ENCODE measurements at regions not wholly inside any gene's neighbourhood (a gene's known extent, or its start where the extent isn't known, plus 50 kb on each side); places are given as distances from the start of the nearest gene placed in this dataset.

DNA sequence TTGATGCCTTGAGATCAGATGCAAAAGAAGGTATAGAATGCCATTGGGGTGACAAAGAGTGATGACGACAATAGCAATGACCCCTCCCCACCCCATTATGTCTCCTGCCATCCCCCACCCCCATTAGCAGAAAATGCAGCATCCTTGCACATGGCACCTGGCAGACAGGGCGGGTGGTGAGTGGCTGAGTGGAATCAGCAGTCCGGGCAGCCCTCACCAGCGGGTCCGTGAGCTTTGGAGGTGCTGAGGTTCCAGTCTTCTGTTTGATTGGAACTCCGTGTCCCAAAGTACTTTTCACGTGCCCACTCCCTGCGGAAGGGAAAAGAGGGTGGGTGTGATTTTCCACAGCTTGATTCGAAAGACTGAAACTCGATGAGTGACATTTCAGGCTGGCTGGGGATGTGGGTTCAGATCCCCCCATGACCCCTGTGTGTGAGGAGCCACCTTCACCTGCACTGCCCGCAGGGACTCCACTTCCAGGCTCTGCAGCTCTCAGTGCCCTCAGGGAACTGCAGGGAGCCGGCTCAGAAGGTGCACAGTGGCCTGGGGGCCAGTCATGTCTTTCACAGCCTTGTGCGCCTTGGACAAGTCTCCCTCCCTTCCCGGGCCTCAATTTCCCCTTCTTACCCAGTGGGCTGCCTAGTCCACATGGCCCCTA is 130.9 kb downstream of the GLI2 start:
- Histone ChIP-seq H3K36me3 (no peaks in the 10 kb centered on the region), H3K9me3 (no peaks in the 10 kb centered on the region), H3K4me3 (peak overlapping the region; percentile 37 to 52), H3K27ac (peak overlapping the region; percentile 75 to 92), H3K27me3 (no peaks in the 10 kb centered on the region), H3K4me1 (no peaks in the 10 kb centered on the region)
- TF ChIP-seq CTCF (IDR thresholded peaks at IDR 0.05) (no peak), POLR2A (IDR thresholded peaks at IDR 0.05) (no peak)
- DNase-seq = no peak
- intact Hi-C loops (cut with DNase I; ENCODE audit: low total_unique reads) = no loop called here

DNA sequence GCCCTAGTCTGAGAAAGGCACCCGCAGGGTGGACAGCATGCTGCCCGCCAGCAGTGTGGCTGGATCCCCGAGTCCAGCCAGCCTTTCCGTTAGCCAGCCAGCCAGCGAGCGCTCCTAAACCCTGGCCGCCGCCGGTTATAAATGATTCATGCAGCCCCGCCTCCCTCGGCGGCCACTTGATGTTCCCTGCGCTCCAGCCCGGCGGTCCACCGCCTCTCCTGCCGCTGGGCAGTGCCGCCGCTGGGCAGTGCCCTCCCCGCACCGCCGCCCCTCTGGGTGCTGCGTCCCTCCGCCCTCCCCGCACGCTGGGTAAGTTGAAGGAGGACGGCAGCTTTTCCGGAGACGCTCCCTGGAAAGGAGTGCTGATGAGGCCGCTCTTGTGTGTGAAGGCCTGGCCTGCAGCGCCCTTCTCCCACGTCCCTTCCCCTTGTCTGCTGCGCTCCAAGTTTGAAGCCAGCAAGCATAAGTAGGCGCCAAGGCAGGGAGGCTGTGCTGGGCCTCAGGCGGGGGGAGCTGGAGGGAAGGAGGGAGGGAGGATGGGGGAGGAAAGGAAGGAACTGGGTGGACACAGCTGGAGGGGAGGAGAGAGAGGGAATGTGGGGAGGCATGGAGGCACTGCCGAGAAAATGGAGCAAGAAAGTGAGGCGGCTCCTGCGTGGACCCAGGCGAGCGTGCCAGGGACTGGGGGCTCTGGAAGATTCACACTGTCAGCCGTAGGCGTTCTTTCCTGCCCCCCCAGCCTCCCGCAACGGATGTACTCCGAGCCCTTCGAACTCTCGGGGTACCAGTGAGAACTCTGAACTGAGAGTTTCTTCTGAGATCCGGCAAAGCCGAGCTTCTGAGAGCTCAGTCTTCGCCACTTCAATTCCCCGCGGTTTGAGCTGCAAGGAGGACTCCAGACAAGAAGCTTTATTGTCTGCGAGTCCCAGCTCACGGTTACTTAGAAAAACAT is 131.9 kb downstream of the GLI2 start:
- no peaks in the 10 kb centered on the region for H3K4me1 ChIP-seq
- no peaks in the 10 kb centered on the region for H3K9me3 ChIP-seq
- peak overlapping the region; percentile 75 to 92 for H3K27ac ChIP-seq
- TF ChIP-seq POLR2A (IDR thresholded peaks at IDR 0.05) = peak in 1 of 2 donors; percentile 46
- peak in 2 of 4 experiments; percentile 4 to 21 for TF ChIP-seq CTCF (IDR thresholded peaks at IDR 0.05)
- intact Hi-C loops (cut with DNase I; ENCODE audit: low total_unique reads) = no loop called here
- H3K36me3 ChIP-seq = no peaks in the 10 kb centered on the region
- no peaks in the 10 kb centered on the region for H3K27me3 ChIP-seq
- peak; percentile 83 to 85 for DNase-seq
- H3K4me3 ChIP-seq = peak overlapping the region; percentile 37 to 52

DNA sequence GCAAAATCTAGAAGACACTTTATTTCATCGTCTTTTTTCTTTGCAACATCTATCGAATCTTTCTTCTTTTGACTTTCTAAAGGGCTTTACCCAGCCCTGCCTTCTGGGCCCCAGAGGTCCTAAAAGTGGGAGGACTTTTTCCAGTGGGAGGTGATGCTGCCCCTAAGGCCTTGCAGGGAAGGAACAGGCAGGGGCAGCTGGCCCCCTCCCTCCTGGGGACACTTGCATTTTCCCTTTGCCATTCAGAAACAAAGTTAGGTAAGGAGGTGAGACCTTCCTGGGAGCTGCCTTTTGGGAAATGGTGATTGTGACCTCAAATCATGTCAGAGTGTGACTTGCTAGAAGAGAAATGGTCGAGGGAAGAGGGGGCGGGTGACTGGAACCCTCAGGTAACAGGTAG is 132.7 kb downstream of the GLI2 start:
- TF ChIP-seq POLR2A (IDR thresholded peaks at IDR 0.05) (no peak), CTCF (IDR thresholded peaks at IDR 0.05) (no peak)
- Histone ChIP-seq H3K27me3 (no peaks in the 10 kb centered on the region), H3K36me3 (no peaks in the 10 kb centered on the region), H3K27ac (peak overlapping the region; percentile 75 to 92), H3K9me3 (no peaks in the 10 kb centered on the region), H3K4me1 (no peaks in the 10 kb centered on the region), H3K4me3 (peak overlapping the region in 1 of 2 donors; percentile 52)
- intact Hi-C loops (cut with DNase I; ENCODE audit: low total_unique reads) = no loop called here
- no peak for DNase-seq

DNA sequence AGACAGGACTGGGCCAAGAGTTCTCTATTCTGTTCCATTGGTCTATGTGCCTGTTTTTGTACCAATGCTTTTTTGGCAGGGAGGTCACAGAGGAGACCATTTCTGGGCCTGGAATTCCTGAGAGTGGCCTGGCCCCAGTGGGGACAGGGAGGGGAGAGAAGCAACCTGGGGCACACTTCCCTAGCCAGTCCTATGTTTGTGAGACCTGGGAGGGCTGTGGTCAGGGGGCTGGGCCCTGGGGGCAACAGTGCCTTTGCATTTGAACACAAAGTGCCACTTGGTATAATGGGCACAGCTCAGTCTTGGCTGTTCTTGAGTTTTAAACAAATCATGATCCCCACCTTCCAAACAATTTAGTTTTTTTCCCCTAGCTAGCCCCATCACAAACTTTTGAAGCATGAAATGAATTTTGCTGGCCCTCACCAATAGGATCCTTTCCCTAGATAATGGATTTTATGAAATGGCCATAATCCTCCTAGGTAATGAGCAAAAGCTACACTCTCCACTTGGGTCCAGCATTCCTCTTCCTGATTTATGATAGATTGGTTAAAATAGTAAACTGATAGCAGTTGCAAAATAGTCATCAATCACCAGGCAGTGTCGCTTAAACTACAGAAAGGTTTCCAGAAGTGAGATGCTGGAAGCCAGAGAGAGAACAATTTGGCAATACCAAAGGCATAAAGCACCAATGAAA is 133.5 kb downstream of the GLI2 start:
- no peaks in the 10 kb centered on the region for H3K27me3 ChIP-seq
- no peak overlapping the region for H3K4me3 ChIP-seq
- intact Hi-C loops (cut with DNase I; ENCODE audit: low total_unique reads) = no loop called here
- DNase-seq = no peak
- no peaks in the 10 kb centered on the region for H3K4me1 ChIP-seq
- TF ChIP-seq POLR2A (IDR thresholded peaks at IDR 0.05) = no peak
- TF ChIP-seq CTCF (IDR thresholded peaks at IDR 0.05) = no peak
- H3K36me3 ChIP-seq = no peaks in the 10 kb centered on the region
- H3K27ac ChIP-seq = peak overlapping the region; percentile 75 to 92
- no peaks in the 10 kb centered on the region for H3K9me3 ChIP-seq
